ENCODE measurements at regions not wholly inside any gene's neighbourhood (a gene's known extent, or its start where the extent isn't known, plus 50 kb on each side); places are given as distances from the start of the nearest gene placed in this dataset.

- TF ChIP-seq HOXA7 (CRISPR knock-in tag; IDR thresholded peaks at IDR 0.05; ENCODE audit: borderline replicate concordance) (no peak), ZNF701 (tag by site-specific recombination; IDR thresholded peaks at IDR 0.05) (no peak), PRDM1 (tag by site-specific recombination; IDR thresholded peaks at IDR 0.05) (no peak)
These were observed 68.7 kb upstream of the CHST15 start for GRCh38 chr10:124162136-124162535.

Data from HEK293 (cell line).